Naive thymus-derived CD8-positive, alpha-beta T cell (primary cell): ENCODE measurements at regions not wholly inside any gene's neighbourhood (a gene's known extent, or its start where the extent isn't known, plus 50 kb on each side); places are given as distances from the start of the nearest gene placed in this dataset.

Source experiments
- ATAC-seq, 2 donors: fragments of 150-1000 bp; cut with Tn5 transposase in 1 of 2; sonication (Bioruptor Pico), chemical (Tn5 transposase) in 1 of 2; 1 replicate in 1 of 2; 2 replicates in 1 of 2; pipeline ENCODE4 v1.10.0; 2021; ENCODE audit warnings: mild to moderate bottlenecking in 2 of 2, moderate library complexity in 2 of 2
- POLR2A ChIA-PET: fragments of 350-600 bp; sonication (Branson Sonifier 250); formaldehyde crosslinking; loops from one replicate; lab custom pipeline; 2021; ENCODE audit warnings: antibody characterized with exemption; lab: Charles Lee
- DNase-seq, 10 donors: peaks; one replicate each; pipeline versions ENCODE4 v3.0.0 to v3.0.0-alpha.2; 2020 to 2022
- H3K27ac Mint-ChIP-seq, 10 donors: one replicate each; pipeline ENCODE4 v1.8.0; 2020 to 2022; ENCODE audit warnings: mild to moderate bottlenecking in 10 of 10, mixed read lengths in 10 of 10, moderate library complexity in 4 of 10, inconsistent platforms in 1 of 10
- H3K27me3 Mint-ChIP-seq, 5 donors: one replicate each; pipeline ENCODE4 v1.8.0; 2021 to 2022; ENCODE audit warnings: mixed read lengths in 5 of 5
- H3K36me3 Mint-ChIP-seq, 3 donors: one replicate each; pipeline ENCODE4 v1.8.0; 2020 to 2022; ENCODE audit warnings: mixed read lengths in 3 of 3, mild to moderate bottlenecking in 2 of 3, inconsistent platforms in 1 of 3
- H3K4me1 Mint-ChIP-seq, 4 donors: one replicate each; pipeline ENCODE4 v1.8.0; 2021 to 2022; ENCODE audit warnings: mixed read lengths in 4 of 4
- H3K4me3 Mint-ChIP-seq, 10 donors: one replicate each; pipeline ENCODE4 v1.8.0; 2020 to 2022; ENCODE audit warnings: mild to moderate bottlenecking in 10 of 10, mixed read lengths in 10 of 10, moderate library complexity in 6 of 10, inconsistent platforms in 1 of 10
- H3K9me3 Mint-ChIP-seq, 9 donors: one replicate each; pipeline ENCODE4 v1.8.0; 2020 to 2022; ENCODE audit warnings: mixed read lengths in 9 of 9, mild to moderate bottlenecking in 3 of 9, inconsistent platforms in 1 of 9, moderate library complexity in 1 of 9

GRCh38 chr5:96058084-96058483 lies 96.4 kb upstream of the ELL2 start:
- Mint-ChIP-seq H3K36me3 (no peaks in the 10 kb centered on the region), H3K27me3 (peaks cover 0 to 12% (median 1%) of the 10 kb centered on the region in 5 donors), H3K4me3 (no peak overlapping the region), H3K9me3 (no peaks in the 10 kb centered on the region), H3K27ac (no peak overlapping the region), H3K4me1 (no peaks in the 10 kb centered on the region)
- ATAC-seq (no peak), DNase-seq (no peak)
- POLR2A ChIA-PET, result no interaction called here

DNA sequence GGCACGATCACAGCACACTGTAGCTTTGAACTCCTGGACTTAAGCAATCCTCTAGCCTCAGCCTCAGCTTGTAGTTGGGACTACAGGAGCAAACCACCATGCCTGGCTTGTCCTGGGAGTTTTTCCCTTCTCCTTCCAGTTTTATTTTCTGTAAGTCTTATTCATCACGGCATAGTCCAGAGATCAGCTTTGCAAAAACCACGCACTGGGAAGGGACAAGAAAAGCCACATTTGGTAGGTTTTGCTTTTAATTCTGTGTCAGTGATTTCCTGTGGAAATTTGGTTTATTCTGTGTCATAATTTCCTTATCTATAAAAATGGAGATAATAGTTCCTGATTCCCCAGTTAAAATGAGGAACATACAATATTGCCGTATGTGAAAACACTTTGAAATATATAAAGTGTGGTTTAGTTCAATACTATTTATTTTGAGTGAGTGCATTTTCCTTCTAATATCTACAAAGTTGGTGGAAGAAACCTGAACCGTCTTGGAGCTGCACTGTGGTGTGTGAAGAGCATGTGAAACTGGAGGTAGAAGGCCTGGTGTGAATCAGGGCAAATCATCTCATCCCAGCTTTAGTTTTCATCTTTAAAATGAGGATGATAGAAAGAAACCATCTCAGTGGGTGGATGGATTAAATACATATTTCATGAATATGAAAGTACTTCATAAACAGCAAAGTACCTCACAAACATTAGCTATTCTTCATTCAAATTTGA lies 92.8 kb upstream of the ELL2 start:
- H3K27me3 Mint-ChIP-seq, result peaks cover 0 to 11% (median 3%) of the 10 kb centered on the region in 5 donors
- no peak overlapping the region for H3K27ac Mint-ChIP-seq
- no peaks in the 10 kb centered on the region for H3K36me3 Mint-ChIP-seq
- ATAC-seq (no peak), DNase-seq (no peak)
- peaks cover 0 to 3% (median 0%) of the 10 kb centered on the region in 9 donors for H3K9me3 Mint-ChIP-seq
- H3K4me1 Mint-ChIP-seq, result no peaks in the 10 kb centered on the region
- H3K4me3 Mint-ChIP-seq, result no peak overlapping the region
- POLR2A ChIA-PET, result no interaction called here

DNA sequence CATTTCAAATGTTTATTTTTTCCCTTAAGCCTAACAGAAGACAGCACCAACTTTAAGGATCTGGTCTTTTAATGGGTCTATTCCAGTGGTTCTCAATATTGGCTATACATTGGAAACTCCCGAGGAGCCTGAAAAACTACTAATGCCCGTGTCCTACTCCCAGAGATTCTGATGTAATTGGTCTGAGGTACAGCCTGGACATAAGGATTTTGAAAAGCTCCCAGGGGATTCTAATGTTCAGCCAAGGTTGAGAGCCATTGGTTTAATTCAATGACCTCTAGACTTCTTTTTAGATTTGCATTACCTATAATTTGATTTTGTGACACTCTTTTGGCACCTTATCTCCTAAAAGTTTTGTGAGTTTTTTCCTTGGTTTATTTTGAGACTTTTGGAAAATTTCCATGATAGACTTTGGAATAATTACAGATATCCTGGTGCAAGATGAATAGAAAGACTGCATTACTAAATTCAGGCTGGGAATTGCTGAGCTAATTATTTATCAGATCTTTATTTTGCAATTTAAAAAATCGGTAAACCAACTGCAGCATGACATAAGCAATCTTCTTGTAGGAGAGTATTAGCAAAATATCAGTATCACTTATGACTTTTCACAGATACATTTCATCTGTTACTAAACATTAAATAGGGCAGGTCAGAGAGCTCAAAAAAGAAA lies 91.5 kb upstream of the ELL2 start:
- Mint-ChIP-seq H3K9me3 (peaks cover 0 to 3% (median 0%) of the 10 kb centered on the region in 9 donors), H3K36me3 (no peaks in the 10 kb centered on the region), H3K4me3 (no peak overlapping the region), H3K27ac (no peak overlapping the region), H3K27me3 (peaks cover 0 to 7% (median 3%) of the 10 kb centered on the region in 5 donors), H3K4me1 (no peaks in the 10 kb centered on the region)
- DNase-seq (no peak), ATAC-seq (no peak)
- POLR2A ChIA-PET, result no interaction called here

DNA sequence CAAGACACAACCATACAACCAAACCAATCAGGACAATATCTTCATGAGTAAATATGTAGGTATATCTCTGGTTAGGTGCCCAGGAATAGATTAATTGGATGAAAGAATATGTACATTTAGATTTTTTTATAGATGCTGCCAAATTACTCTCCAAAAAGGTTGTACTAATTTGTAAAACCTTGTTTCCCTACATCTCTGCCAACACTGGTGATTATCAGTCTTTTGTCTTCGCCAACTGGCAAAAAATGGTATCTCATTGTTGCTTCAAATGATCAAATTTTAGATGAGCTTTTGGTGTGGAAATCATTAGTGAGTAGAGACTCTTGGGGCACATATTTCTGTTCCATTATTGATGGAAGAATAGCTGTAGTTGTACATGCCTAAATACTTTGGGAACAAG lies 90.7 kb upstream of the ELL2 start:
- Mint-ChIP-seq H3K27me3 (peaks cover 0 to 7% (median 2%) of the 10 kb centered on the region in 5 donors), H3K4me3 (no peak overlapping the region), H3K9me3 (peaks cover 0 to 3% (median 0%) of the 10 kb centered on the region in 9 donors), H3K4me1 (no peaks in the 10 kb centered on the region), H3K27ac (no peak overlapping the region), H3K36me3 (no peaks in the 10 kb centered on the region)
- POLR2A ChIA-PET, result no interaction called here
- DNase-seq, result no peak
- no peak for ATAC-seq

GRCh38 chr5:96051401-96051830 lies 89.8 kb upstream of the ELL2 start:
- POLR2A ChIA-PET, result no interaction called here
- Mint-ChIP-seq H3K4me1 (no peaks in the 10 kb centered on the region), H3K4me3 (no peak overlapping the region), H3K36me3 (no peaks in the 10 kb centered on the region), H3K9me3 (peaks cover 0 to 3% (median 0%) of the 10 kb centered on the region in 9 donors), H3K27ac (no peak overlapping the region), H3K27me3 (peaks cover 0 to 6% (median 1%) of the 10 kb centered on the region in 5 donors)
- ATAC-seq (no peak), DNase-seq (no peak)

DNA sequence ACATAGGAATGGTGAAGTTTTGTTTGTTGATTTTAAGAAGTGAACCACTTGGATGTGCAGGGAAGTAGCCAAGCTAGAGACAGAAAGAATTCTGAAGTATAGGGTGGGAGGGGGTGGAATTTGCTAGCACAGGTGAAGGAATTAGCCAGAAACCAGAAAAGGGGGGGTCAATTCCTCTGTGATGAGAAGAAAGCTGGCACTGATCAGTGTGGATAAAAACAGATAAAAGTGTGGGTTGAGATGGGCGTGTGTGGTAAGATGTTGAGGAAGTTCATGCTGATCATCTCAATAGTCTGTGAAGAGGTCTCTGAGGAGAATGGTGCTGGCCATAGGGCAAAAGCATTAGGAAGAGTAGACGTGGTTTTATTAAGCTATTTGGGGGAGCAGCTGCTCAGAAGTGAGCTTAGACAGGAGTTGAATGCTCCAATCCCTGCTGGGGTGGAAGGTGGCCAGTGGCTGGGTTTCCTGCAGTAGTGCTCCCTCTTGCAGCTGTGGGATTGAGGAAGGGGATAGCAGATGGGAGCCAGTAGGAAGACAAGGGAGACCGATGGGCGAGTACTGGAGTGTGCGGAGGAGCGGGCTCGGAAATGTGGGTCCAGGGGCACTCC lies 88.7 kb upstream of the ELL2 start:
- Mint-ChIP-seq H3K4me1 (no peaks in the 10 kb centered on the region), H3K27ac (no peak overlapping the region), H3K36me3 (no peaks in the 10 kb centered on the region), H3K27me3 (peaks cover 0 to 3% (median 1%) of the 10 kb centered on the region in 5 donors), H3K9me3 (peaks cover 0 to 3% (median 0%) of the 10 kb centered on the region in 9 donors), H3K4me3 (no peak overlapping the region)
- POLR2A ChIA-PET, result no interaction called here
- no peak for DNase-seq
- no peak for ATAC-seq

- DNase-seq (no peak), ATAC-seq (no peak)
- no peaks in the 10 kb centered on the region for H3K4me1 Mint-ChIP-seq
- H3K36me3 Mint-ChIP-seq, result no peaks in the 10 kb centered on the region
- H3K4me3 Mint-ChIP-seq, result no peak overlapping the region
- H3K27me3 Mint-ChIP-seq, result peaks cover 0 to 3% (median 1%) of the 10 kb centered on the region in 5 donors
- peaks cover 0 to 3% (median 0%) of the 10 kb centered on the region in 9 donors for H3K9me3 Mint-ChIP-seq
- H3K27ac Mint-ChIP-seq, result no peak overlapping the region
- POLR2A ChIA-PET, result no interaction called here
Measured at GRCh38 chr5:96049398-96050272, 88.0 kb upstream of the ELL2 start.

GRCh38 chr5:96048763-96049162 lies 87.1 kb upstream of the ELL2 start:
- Mint-ChIP-seq H3K9me3 (peaks cover 0 to 3% (median 0%) of the 10 kb centered on the region in 9 donors), H3K27ac (no peak overlapping the region), H3K27me3 (peaks cover 0 to 3% (median 1%) of the 10 kb centered on the region in 5 donors), H3K36me3 (no peaks in the 10 kb centered on the region), H3K4me3 (no peak overlapping the region), H3K4me1 (no peaks in the 10 kb centered on the region)
- POLR2A ChIA-PET, result no interaction called here
- no peak for DNase-seq
- ATAC-seq, result no peak

DNA sequence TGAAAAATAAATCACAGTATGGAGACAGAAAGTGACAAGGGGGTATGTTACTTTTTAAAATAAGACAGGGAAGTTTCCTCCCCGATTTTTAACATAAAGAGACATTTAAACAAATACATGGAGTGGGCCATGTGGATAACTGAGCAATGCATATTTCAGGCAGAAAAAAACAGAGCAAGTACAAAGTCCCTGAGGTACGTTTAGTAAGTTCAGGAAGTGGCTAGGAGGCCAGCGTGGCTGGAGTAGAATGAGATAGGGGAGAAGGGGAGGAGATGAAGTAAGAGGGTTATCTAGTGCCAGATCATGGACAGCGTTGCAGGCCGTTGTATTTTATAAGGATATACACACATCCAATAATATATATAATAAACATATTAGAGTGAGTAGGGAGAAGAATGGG lies 84.2 kb upstream of the ELL2 start:
- DNase-seq, result no peak
- peaks cover 0 to 2% (median 0%) of the 10 kb centered on the region in 5 donors for H3K27me3 Mint-ChIP-seq
- H3K27ac Mint-ChIP-seq, result no peak overlapping the region
- H3K9me3 Mint-ChIP-seq, result peaks cover 0 to 2% (median 0%) of the 10 kb centered on the region in 9 donors
- H3K4me3 Mint-ChIP-seq, result no peak overlapping the region
- POLR2A ChIA-PET, result no interaction called here
- no peaks in the 10 kb centered on the region for H3K4me1 Mint-ChIP-seq
- no peak for ATAC-seq
- H3K36me3 Mint-ChIP-seq, result no peaks in the 10 kb centered on the region

GRCh38 chr5:96043446-96043845 lies 81.8 kb upstream of the ELL2 start:
- ATAC-seq, result no peak
- peaks cover 0 to 3% (median 0%) of the 10 kb centered on the region in 5 donors for H3K27me3 Mint-ChIP-seq
- H3K4me1 Mint-ChIP-seq, result no peaks in the 10 kb centered on the region

GRCh38 chr5:96037128-96037527 lies 75.5 kb upstream of the ELL2 start:
- DNase-seq (no peak), ATAC-seq (no peak)
- Mint-ChIP-seq H3K27me3 (peaks cover 0 to 3% (median 0%) of the 10 kb centered on the region in 5 donors), H3K4me3 (no peak overlapping the region), H3K36me3 (peaks cover 0 to 3% (median 0%) of the 10 kb centered on the region in 3 donors), H3K27ac (no peak overlapping the region), H3K9me3 (peaks cover 0 to 13% (median 7%) of the 10 kb centered on the region in 9 donors), H3K4me1 (no peaks in the 10 kb centered on the region)
- POLR2A ChIA-PET, result no interaction called here

More at GRCh38 chr5:96043446-96043845, 81.8 kb upstream of the ELL2 start:
- Mint-ChIP-seq H3K9me3 (peaks cover 0 to 13% (median 5%) of the 10 kb centered on the region in 9 donors), H3K27ac (no peak overlapping the region), H3K4me3 (no peak overlapping the region), H3K36me3 (peaks cover 0 to 2% (median 0%) of the 10 kb centered on the region in 3 donors)
- POLR2A ChIA-PET, result no interaction called here
- no peak for DNase-seq

DNA sequence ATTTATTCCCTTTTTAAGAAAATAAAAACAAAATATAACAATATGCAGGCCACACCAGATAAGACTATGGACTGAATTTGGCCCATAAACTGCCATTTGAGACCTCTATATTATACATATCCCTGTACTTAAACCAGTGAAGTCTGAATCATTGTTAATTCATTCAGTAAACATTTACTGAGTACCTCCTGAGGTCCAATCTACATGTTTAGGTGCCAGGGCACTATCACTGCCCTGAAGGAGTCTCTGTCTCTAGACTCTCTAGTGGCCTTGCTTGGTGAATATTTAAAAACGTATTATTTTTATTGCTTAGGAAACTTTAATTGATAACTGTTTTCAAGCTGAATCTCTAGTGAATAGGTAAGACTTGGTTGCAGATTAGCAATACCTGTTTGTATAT lies 74.7 kb upstream of the ELL2 start:
- H3K4me1 Mint-ChIP-seq, result no peaks in the 10 kb centered on the region
- no peak overlapping the region for H3K4me3 Mint-ChIP-seq
- peaks cover 0 to 3% (median 0%) of the 10 kb centered on the region in 5 donors for H3K27me3 Mint-ChIP-seq
- H3K36me3 Mint-ChIP-seq, result peaks cover 0 to 3% (median 0%) of the 10 kb centered on the region in 3 donors
- ATAC-seq, result no peak
- POLR2A ChIA-PET, result no interaction called here
- no peak for DNase-seq
- H3K9me3 Mint-ChIP-seq, result peaks cover 0 to 13% (median 7%) of the 10 kb centered on the region in 9 donors
- H3K27ac Mint-ChIP-seq, result no peak overlapping the region
